Caco-2 (cell line): ENCODE measurements at regions not wholly inside any gene's neighbourhood (a gene's known extent, or its start where the extent isn't known, plus 50 kb on each side); places are given as distances from the start of the nearest gene placed in this dataset.
A peak's percentile ranks its signal among the peaks of the same experiment; 100 is the strongest.

Experiments
- BruUV-seq: library from RNA; stranded (reverse); fragments of 400-500 nt; replicated peaks from 2 replicates; lab custom pipeline; 2021; lab: Mats Ljungman, UMichigan
- CTCF ChIA-PET: fragments of 300-600 bp; sonication (Branson Sonifier 250); formaldehyde crosslinking; loops from one replicate; lab custom pipeline; 2022; ENCODE audit warnings: antibody characterized with exemption; lab: Charles Lee
- POLR2A ChIA-PET: fragments of 300-600 bp; sonication (Branson Sonifier 250); formaldehyde crosslinking; loops from one replicate; lab custom pipeline; 2022; ENCODE audit warnings: antibody characterized with exemption; lab: Charles Lee
- DNase-seq, 2 experiments: peaks; one replicate each; pipeline versions ENCODE4 v3.0.0 to v3.0.0-alpha.2; 2020 to 2022
- H3K27me3 ChIP-seq: replicated peaks from 2 replicates; pipeline ENCODE4 v1.6.0; 2011; ENCODE audit warnings: low read length; ENCODE audit not compliant: control insufficient read depth, insufficient read depth
- H3K36me3 ChIP-seq: 2 replicates; pipeline ENCODE4 v1.5.1; 2011; ENCODE audit warnings: low read length; ENCODE audit not compliant: control insufficient read depth, insufficient read depth
- H3K4me1 ChIP-seq: fragments of 250-450 bp; sonication (Bioruptor Pico); 2 replicates; pipeline ENCODE4 v1.5.1; 2020; ENCODE audit warnings: mild to moderate bottlenecking
- H3K4me3 ChIP-seq: 2 replicates; pipeline ENCODE4 v1.5.1; 2011; ENCODE audit warnings: low read depth, mild to moderate bottlenecking, control low read depth, low read length
- H3K9me3 ChIP-seq: fragments of 250-450 bp; sonication (Bioruptor Pico); 2 replicates; pipeline ENCODE4 v1.5.1; 2020; ENCODE audit warnings: mild to moderate bottlenecking, moderate library complexity
- H3K27ac Mint-ChIP-seq: one replicate; pipeline ENCODE4 v1.8.0; 2022; ENCODE audit warnings: mixed read lengths; ENCODE audit not compliant: unreplicated experiment
- H3K27me3 Mint-ChIP-seq: one replicate; pipeline ENCODE4 v1.8.0; 2022; ENCODE audit warnings: mixed read lengths; ENCODE audit not compliant: insufficient read depth, unreplicated experiment
- H3K36me3 Mint-ChIP-seq: one replicate; pipeline ENCODE4 v1.8.0; 2022; ENCODE audit warnings: mild to moderate bottlenecking, mixed read lengths; ENCODE audit not compliant: insufficient read depth, unreplicated experiment
- H3K4me1 Mint-ChIP-seq: one replicate; pipeline ENCODE4 v1.8.0; 2022; ENCODE audit warnings: low read depth, mixed read lengths; ENCODE audit not compliant: unreplicated experiment
- H3K4me3 Mint-ChIP-seq: one replicate; pipeline ENCODE4 v1.8.0; 2022; ENCODE audit warnings: mild to moderate bottlenecking, moderate library complexity, mixed read lengths; ENCODE audit not compliant: unreplicated experiment
- H3K9me3 Mint-ChIP-seq: one replicate; pipeline ENCODE4 v1.8.0; 2022; ENCODE audit warnings: mixed read lengths; ENCODE audit not compliant: unreplicated experiment
- CTCF ChIP-seq, 2 experiments: fragments of 200-600 bp in 1 of 2; IDR thresholded peaks; 1 replicate in 1 of 2; 2 replicates in 1 of 2; pipeline versions ENCODE4 v1.5.1 to v1.8.0; 2011 to 2022; ENCODE audit warnings: antibody characterized with exemption in 1 of 2, control low read depth in 1 of 2, inconsistent platforms in 1 of 2, low read depth in 1 of 2, low read length in 1 of 2, mild to moderate bottlenecking in 1 of 2, moderate library complexity in 1 of 2; ENCODE audit not compliant: insufficient read depth in 1 of 2, severe bottlenecking in 1 of 2, unreplicated experiment in 1 of 2
- intact Hi-C: fragments of 100-400 bp; cut with micrococcal nuclease; formaldehyde crosslinking; loops from one replicate; pipeline ENCODE4 v1.10.0; 2022; ENCODE audit not compliant: unreplicated experiment

- H3K9me3 ChIP-seq: no peaks in the 10 kb centered on the region
- DNase-seq: no peak
- ChIA-PET POLR2A (no interaction called here), CTCF (no interaction called here)
- intact Hi-C loops: no loop called here
- no TSS peak for BruUV-seq
- no peak overlapping the region for H3K4me3 ChIP-seq
- H3K4me1 ChIP-seq: no peaks in the 10 kb centered on the region
- no peaks in the 10 kb centered on the region for H3K27me3 ChIP-seq
- no peaks in the 10 kb centered on the region for H3K9me3 Mint-ChIP-seq
- no peaks in the 10 kb centered on the region for H3K36me3 ChIP-seq
- no peaks in the 10 kb centered on the region for H3K36me3 Mint-ChIP-seq
- peaks cover 34% of the 10 kb centered on the region for H3K27me3 Mint-ChIP-seq
- H3K27ac Mint-ChIP-seq: no peak overlapping the region
- no peak for TF ChIP-seq CTCF (IDR thresholded peaks at IDR 0.05; ENCODE audit: insufficient read depth in 1 of 2, low read depth in 1 of 2, low read length in 1 of 2, severe bottlenecking in 1 of 2, unreplicated experiment in 1 of 2)
- H3K4me3 Mint-ChIP-seq: peak overlapping the region; percentile 57
- H3K4me1 Mint-ChIP-seq: peaks cover 7% of the 10 kb centered on the region
Measured at GRCh38 chr5:167573370-167574127, 717.9 kb upstream of the WWC1 start.

GRCh38 chr5:167574464-167574863 is 717.0 kb upstream of the WWC1 start:
- BruUV-seq: no TSS peak
- DNase-seq: no peak
- CTCF ChIA-PET: no interaction called here
- POLR2A ChIA-PET: no interaction called here
- intact Hi-C loops: no loop called here
- H3K36me3 Mint-ChIP-seq: no peaks in the 10 kb centered on the region
- no peaks in the 10 kb centered on the region for H3K9me3 Mint-ChIP-seq
- TF ChIP-seq CTCF (IDR thresholded peaks at IDR 0.05; ENCODE audit: insufficient read depth in 1 of 2, low read depth in 1 of 2, low read length in 1 of 2, severe bottlenecking in 1 of 2, unreplicated experiment in 1 of 2): no peak
- H3K27me3 ChIP-seq: no peaks in the 10 kb centered on the region
- no peaks in the 10 kb centered on the region for H3K4me1 ChIP-seq
- no peak overlapping the region for H3K4me3 ChIP-seq
- H3K4me1 Mint-ChIP-seq: peaks cover 7% of the 10 kb centered on the region
- H3K4me3 Mint-ChIP-seq: peak overlapping the region; percentile 52
- no peak overlapping the region for H3K27ac Mint-ChIP-seq
- no peaks in the 10 kb centered on the region for H3K36me3 ChIP-seq
- H3K27me3 Mint-ChIP-seq: peaks cover 37% of the 10 kb centered on the region
- no peaks in the 10 kb centered on the region for H3K9me3 ChIP-seq

GRCh38 chr5:167575330-167575729 is 716.1 kb upstream of the WWC1 start:
- DNase-seq: no peak
- POLR2A ChIA-PET: no interaction called here
- Mint-ChIP-seq H3K4me1 (peaks cover 7% of the 10 kb centered on the region), H3K27me3 (peaks cover 34% of the 10 kb centered on the region), H3K27ac (no peak overlapping the region), H3K4me3 (no peak overlapping the region), H3K9me3 (no peaks in the 10 kb centered on the region), H3K36me3 (no peaks in the 10 kb centered on the region)
- BruUV-seq: no TSS peak
- Histone ChIP-seq H3K4me3 (no peak overlapping the region), H3K36me3 (no peaks in the 10 kb centered on the region), H3K9me3 (no peaks in the 10 kb centered on the region), H3K4me1 (no peaks in the 10 kb centered on the region), H3K27me3 (no peaks in the 10 kb centered on the region)
- no peak for TF ChIP-seq CTCF (IDR thresholded peaks at IDR 0.05; ENCODE audit: insufficient read depth in 1 of 2, low read depth in 1 of 2, low read length in 1 of 2, severe bottlenecking in 1 of 2, unreplicated experiment in 1 of 2)
- intact Hi-C loops: no loop called here
- CTCF ChIA-PET: no interaction called here
